ENCODE measurements at regions not wholly inside any gene's neighbourhood (a gene's known extent, or its start where the extent isn't known, plus 50 kb on each side); places are given as distances from the start of the nearest gene placed in this dataset.
"Not testable (repeated sequence)": the region's sequence is repeated elsewhere in the genome, so short reads cannot be mapped to it uniquely, and the experiment has no call there.

GRCh38 chr7:76971201-76971600 is 61.0 kb downstream of the SPDYE17 start:
- not testable (repeated sequence) for DNase-seq (ENCODE audit: low read depth in 2 of 3, low spot score in 1 of 3)

GRCh38 chr7:76969892-76970291 is 62.3 kb downstream of the SPDYE17 start:
- not testable (repeated sequence) for DNase-seq (ENCODE audit: low read depth in 2 of 3, low spot score in 1 of 3)

- DNase-seq (ENCODE audit: low read depth in 2 of 3, low spot score in 1 of 3) = not testable (repeated sequence)
These were observed 66.2 kb downstream of the SPDYE17 start for GRCh38 chr7:76965731-76966548.

DNA sequence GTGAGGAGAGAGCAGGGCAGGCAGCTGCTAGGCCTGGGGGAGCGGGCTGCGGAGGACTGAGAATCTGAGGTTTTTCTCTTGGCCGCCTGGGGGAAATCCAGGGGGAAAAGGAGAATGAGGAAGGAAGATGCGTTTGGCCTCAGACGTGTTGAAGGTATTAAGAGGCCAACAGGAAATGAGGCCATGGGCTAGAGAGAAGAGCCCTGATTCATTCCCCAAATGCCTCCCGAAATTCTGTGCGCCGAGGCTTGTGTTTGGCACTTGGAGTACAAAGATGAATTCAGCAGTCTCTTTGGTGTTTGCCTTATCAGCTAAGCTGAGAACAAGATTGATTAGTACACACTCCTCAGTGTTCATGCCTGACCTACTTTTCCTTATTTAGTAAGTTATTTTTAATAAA is 68.1 kb downstream of the SPDYE17 start:
- DNase-seq (ENCODE audit: low read depth in 2 of 3, low spot score in 1 of 3) = not testable (repeated sequence)

DNA sequence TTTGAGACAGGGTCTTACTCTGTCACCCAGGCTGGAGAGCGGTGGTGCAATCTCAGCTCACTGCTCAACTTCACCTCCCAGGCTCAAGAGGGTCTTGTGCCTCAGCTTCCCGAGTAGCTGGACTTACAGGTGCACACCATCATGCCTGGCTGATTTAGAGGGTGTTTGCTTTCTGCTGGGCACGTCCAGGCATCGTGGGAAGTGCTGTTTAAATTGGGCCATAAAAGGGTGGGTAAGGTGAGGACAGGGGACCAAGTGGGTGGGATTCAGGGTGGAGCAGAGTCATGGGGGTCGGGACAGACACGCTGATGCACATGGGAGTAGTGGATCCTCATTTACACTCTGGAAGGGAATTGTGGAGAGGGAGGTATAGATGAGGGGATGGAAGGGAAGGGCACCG is 69.1 kb downstream of the SPDYE17 start:
- not testable (repeated sequence) for DNase-seq (ENCODE audit: low read depth in 2 of 3, low spot score in 1 of 3)

- not testable (repeated sequence) for DNase-seq (ENCODE audit: low read depth in 2 of 3, low spot score in 1 of 3)
These were observed 71.7 kb downstream of the SPDYE17 start for GRCh38 chr7:76960400-76960986.

DNA sequence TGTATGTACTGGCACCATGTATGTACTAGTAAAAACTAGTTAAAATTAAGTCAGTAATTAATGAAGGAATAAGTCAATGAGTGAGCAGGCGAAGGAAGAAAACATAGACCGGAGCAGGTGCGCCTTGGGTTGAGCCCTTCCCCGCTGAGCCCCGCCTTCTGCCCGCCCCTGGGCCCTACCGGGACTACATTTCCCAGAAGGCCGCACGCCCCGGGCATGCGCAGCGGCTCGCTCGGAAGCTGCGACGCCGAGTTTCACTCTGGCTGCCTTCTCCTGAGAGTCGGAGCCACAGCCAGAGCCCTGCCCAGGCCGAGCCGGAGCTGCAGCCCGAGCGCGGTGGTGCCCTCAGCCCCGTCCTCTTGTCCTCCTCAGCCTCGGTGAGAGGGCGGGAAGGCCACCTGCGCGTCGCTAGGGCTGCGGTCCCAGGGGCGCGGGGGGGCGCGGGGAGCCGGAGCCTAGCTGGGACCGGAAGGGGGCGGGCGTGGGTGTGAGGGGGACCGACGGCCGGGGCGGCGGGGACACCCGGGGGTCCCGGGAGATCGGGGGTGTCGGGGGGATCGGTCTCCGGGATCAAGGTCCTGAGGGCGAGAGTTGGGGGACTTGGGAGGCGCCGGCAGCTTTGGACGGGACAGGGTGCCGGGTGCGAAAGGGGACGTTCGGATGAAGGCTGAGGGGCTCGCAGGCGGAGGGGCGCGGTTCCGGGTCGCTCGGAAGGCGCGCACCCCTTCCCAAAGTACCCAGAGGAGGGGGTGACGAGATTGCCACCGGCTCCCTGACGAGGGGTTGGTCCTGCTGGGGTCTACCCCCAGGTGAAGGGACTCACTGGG is 72.4 kb downstream of the SPDYE17 start:
- not testable (repeated sequence) for DNase-seq (ENCODE audit: low read depth in 2 of 3, low spot score in 1 of 3)

- not testable (repeated sequence) for DNase-seq (ENCODE audit: low read depth in 2 of 3, low spot score in 1 of 3)
These were observed 75.6 kb downstream of the SPDYE17 start for GRCh38 chr7:76956531-76956930.

DNA sequence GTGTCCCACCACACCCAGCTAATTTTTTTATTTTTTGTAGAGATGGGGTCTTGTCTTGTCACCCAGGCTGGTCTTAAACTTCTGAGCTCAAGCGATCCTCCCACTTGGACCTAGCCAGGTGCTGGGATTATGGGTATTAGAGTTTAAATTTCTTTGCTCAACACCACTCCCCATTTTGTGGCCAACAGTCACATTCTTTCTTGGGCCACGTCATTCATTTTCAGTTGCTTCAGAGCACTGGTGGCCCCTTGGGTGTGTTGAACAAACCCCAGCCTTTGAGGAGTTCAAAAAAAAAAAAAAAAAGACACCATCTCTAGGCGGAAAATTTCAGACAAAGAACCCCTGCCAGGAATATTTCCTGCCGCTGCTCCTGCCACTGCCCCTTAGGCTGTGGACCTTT is 77.0 kb downstream of the SPDYE17 start:
- not testable (repeated sequence) for DNase-seq (ENCODE audit: low read depth in 2 of 3, low spot score in 1 of 3)

- not testable (repeated sequence) for DNase-seq (ENCODE audit: low read depth in 2 of 3, low spot score in 1 of 3)
These were observed 87.6 kb downstream of the SPDYE17 start for GRCh38 chr7:76944603-76945002.

DNA sequence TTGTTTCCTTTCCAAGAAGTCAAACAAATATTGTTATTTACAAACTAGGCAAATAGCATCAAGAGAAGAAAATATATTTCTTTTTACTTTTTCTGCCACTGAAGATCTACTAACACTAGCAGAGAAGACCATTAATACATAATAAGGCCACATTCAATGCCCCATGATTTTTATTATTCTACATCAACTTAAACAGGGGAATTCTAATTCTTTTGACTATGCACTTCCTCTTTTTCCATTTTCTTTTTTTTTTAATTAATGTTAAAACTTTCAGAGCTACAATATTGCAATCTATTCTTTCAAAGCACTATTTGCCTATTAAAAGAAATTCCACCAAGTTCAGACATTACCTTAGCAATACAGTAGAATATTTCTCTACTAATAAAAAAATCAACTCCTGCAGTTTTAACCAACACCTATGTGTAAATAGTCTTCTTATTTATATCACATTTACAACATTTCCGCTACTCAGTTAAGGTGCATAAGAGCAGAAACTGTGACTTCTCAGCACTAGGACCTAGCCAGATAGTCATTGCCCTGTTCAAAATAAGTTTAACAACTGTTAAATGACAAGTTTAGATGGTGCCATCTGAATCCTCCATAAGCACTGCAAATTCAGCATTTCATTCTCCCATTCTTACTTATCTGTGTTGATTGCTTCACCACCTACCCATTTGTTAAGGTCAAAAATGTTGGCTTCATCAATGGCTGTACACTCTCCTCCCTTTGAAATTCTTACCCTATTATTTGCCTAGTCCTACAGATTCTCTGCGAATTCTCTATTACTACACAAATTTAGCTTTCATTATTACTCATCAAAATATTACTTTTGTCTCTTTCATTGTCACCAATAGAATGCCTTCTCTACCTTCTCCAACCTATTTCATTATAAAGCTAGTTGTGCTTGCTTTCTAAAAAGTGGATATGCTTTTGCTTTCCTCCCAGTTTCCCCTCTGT is 90.1 kb downstream of the SPDYE17 start:
- not testable (repeated sequence) for DNase-seq (ENCODE audit: low read depth in 2 of 3, low spot score in 1 of 3)

DNA sequence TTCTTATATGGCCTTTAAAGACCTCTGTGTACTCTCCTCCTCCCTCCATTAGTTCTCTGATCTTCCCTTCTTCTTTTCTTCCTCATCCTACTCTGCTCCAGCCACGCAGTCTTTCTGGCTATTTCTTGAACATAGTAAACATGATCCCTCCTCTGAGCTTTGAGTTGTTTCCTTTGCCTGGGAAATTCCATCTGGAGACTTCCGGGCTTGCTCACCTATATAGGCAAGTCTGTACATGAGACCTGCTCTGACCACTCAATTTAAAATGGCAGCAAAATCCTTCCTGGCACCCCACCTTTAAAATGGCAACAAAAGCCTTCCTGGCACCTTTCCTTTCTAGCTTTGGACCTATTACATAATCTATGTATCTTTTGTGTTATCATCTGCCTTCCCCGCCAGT is 94.4 kb downstream of the SPDYE17 start:
- DNase-seq (ENCODE audit: low read depth in 2 of 3, low spot score in 1 of 3) = not testable (repeated sequence)

DNA sequence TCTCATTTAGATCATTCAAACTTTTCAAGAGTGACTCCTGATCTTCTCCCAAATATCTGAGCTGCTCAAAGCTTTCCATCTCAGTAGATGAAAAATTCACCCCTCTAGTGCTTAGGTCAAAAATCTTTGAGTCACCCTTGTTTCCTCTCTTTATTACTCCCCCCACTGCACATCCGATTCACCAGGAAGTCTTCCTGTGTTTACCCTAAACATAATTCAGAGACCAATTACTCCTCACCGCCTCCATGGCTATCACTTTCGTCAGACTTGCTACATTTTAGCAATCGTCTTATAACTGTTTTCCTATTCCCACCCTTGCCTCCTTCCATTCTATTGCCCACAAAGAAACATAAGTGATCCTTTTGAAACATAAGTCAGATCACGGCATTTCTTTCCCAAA is 94.8 kb downstream of the SPDYE17 start:
- not testable (repeated sequence) for DNase-seq (ENCODE audit: low read depth in 2 of 3, low spot score in 1 of 3)

GRCh38 chr7:76936346-76936745 is 95.8 kb downstream of the SPDYE17 start:
- not testable (repeated sequence) for DNase-seq (ENCODE audit: low read depth in 2 of 3, low spot score in 1 of 3)

DNA sequence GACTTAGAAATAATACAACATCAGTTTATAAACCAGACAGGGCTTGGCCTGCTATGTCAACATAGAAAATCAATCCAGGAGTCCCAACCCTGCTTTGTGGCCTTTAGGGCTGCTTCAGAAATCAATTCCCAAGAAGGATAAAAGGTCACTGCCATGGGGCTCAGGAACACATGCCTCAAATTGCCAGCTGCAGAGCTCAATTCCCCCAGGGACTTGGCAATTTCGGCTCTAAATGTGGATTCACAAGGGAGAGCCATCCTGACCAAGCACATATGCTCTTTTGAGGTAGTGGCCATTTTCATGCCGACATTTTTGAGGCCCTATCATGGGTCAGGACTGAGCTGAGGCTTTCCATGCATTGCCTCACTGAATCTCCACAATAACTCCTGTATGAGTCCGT is 97.5 kb downstream of the SPDYE17 start:
- DNase-seq (ENCODE audit: low read depth in 2 of 3, low spot score in 1 of 3) = not testable (repeated sequence)

DNA sequence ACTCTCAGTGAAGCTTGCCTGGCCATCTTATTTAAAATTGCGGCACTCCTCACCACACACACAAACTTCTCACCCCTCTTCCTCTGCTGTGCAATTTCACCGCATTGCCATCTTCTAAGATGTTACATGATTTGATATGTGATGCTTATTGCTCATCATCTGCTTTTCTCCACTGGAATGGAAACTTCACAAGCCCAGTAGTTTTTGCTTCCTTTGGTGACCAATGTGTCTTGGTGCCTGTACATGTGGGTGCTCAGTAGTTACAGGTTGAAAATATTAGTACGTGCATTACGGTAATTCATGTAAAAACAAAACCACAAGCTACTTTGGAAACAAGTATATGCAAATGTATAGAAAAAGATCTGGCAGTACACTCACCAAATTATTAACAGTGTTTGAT is 99.2 kb downstream of the SPDYE17 start:
- DNase-seq (ENCODE audit: low read depth in 2 of 3, low spot score in 1 of 3) = not testable (repeated sequence)

- DNase-seq (ENCODE audit: low read depth in 2 of 3, low spot score in 1 of 3) = not testable (repeated sequence)
These were observed 100.7 kb downstream of the SPDYE17 start for GRCh38 chr7:76931441-76931840.

DNA sequence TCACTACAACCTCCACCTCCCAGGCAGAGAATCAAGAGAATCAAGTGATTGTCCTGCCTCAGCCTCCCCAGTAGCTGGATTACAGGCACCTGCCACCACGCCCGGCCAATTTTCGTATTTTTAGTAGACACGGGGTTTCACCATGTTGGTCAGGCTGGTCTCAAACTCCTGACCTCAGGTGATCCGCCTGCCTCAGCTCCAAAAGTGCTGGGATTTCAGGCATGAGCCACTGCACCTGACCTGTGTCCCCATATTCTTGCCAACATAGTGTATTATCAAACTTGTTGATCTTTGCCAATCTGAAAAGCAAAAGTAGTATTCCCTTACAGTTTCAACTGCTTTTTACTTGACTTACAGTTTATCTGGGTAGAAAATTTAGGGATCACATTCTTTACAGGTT is 101.7 kb downstream of the SPDYE17 start:
- not testable (repeated sequence) for DNase-seq (ENCODE audit: low read depth in 2 of 3, low spot score in 1 of 3)

DNA sequence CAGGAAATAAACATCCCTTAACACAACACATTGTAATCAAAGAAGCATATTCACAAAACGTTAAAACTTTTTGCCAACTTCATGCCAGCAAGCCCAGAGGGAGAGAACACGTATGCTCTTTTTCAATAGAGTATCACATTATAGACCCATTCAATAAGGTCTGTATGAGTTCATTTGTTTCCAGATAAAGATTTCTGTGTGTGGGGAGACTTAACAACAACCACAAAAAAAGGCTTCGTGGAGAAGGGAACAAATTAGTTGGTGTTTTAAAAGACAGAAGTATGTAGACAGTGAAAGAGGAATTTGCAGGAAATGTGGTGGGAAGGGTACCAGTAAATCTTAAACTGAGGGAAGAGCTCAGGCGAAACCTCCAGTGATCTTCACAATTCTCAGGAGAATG is 103.4 kb downstream of the SPDYE17 start:
- DNase-seq (ENCODE audit: low read depth in 2 of 3, low spot score in 1 of 3) = not testable (repeated sequence)

DNA sequence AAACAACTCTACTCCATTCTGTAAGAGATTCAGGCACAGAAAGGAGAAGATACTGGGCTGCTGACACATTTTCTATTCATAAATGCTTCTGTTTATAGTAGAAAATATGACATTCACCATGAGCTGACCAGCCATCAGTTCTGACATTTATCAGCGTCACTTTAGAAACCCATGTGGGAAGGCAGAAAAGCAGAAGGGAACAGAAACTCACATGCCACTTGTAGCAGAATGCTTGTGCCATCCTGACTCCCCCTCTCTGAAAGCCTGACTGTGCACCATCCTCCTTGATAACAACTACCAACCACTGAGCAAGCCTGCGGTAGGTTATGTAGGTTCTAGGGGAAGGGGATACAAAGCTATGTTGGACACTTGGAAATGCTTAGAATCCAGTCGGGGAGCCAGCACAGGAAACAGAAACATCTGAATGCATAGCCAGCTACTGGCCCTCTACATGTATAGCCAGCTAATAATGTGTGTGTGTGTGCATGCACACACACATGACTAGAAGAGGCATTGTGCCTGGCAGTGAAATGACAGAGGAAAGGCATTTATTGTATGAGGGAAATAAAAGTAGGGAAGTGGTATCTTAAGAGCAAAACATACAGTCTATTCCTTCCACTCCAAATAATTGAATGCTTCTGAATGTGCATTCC is 104.3 kb downstream of the SPDYE17 start:
- not testable (repeated sequence) for DNase-seq (ENCODE audit: low read depth in 2 of 3, low spot score in 1 of 3)
